ENCODE measurements at regions not wholly inside any gene's neighbourhood (a gene's known extent, or its start where the extent isn't known, plus 50 kb on each side); places are given as distances from the start of the nearest gene placed in this dataset.

DNA sequence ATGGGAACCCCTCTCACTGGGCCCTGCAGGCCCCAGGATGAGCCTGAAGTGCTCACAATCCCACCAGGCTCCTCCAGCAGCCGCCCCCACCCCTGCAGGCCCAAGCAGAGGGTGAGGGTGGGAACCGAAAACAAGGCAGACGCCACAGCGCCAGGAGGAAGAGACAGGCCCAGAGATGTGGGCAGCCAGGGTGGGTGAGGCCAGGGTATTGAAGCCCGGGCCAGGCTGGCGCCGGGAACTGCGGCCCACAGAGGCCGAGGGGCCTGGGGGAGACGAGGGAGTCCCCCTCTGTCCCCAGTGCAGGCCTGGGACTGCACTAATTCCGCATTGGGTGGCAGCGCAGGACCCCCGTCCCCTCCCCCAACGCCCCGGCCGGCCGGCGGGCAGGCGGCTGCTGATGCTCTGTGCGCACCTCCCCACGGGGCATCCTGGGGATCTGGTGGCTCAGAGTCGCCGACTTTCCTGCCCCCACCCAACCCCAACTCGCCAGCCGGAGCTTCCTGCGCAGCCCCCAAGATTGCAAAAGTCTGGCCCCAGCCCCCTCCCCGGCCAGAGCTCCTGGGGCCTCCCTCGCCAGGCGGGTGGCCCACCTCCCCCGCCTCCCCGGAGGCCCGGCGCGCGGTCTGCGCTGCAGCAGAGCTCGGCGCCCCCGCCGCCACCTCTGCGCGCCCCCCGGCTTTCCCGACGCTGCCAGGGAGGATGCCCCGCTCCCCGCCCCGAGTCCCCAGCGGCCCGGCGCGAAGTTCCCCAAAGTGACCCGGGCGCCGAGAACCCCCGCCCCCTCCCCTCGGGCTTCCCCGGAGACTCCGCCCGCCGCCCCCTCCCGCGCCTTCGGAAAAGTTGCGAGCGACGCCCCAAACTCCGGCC, 107.8 kb downstream of the ENGASE start:
- WGBS, 2 donors: 7 to 16% methylated on average over 20 to 40 of the region's 68 CpGs
- no peak for DNase-seq (ENCODE audit: low spot score in 2 of 2)
- TF ChIP-seq POLR2A (IDR thresholded peaks at IDR 0.05): no peak
- TF ChIP-seq, protein P1, sequence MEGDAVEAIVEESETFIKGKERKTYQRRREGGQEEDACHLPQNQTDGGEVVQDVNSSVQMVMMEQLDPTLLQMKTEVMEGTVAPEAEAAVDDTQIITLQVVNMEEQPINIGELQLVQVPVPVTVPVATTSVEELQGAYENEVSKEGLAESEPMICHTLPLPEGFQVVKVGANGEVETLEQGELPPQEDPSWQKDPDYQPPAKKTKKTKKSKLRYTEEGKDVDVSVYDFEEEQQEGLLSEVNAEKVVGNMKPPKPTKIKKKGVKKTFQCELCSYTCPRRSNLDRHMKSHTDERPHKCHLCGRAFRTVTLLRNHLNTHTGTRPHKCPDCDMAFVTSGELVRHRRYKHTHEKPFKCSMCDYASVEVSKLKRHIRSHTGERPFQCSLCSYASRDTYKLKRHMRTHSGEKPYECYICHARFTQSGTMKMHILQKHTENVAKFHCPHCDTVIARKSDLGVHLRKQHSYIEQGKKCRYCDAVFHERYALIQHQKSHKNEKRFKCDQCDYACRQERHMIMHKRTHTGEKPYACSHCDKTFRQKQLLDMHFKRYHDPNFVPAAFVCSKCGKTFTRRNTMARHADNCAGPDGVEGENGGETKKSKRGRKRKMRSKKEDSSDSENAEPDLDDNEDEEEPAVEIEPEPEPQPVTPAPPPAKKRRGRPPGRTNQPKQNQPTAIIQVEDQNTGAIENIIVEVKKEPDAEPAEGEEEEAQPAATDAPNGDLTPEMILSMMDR (IDR thresholded peaks at IDR 0.05): no peak
- intact Hi-C loops (cut with DNase I; ENCODE audit: low total_unique reads): loop anchor here (10.0 kb wide), 1 partner anchor 212 kb away; no protein-coding TSS in a partner anchor
- no peak overlapping the region for H3K4me3 ChIP-seq (ENCODE audit: low read depth, poor library complexity, severe bottlenecking)

DNA sequence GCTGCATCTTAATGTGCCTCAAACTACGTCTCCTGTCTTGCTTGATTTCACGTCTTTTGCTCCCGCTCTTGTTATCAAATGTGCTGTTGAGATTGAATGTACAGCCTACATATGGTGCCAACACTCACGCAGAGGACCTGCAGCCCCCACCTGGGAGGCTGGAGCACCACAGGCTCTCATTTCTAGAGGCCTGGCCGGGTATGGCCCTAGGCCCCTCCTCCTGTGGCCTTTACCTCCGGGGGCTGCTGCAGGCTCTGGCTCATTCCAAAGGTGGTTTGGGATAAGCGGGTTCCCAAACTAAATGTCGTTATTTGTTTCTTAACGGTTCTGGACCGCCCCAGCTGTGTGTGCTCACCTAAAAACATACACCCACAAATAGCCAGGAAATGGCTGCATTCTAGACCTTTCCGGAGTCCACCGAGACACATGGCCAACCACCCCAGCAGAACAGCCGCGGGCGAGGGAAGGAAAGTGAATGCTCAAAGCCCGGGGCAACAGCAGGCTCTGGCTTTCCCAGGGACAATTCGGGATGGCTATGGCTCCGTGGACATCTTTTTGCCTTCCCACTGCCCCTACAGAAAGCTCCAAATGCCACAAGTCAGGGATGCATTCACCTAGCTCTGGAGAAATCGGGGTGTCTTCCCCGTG, 105.9 kb downstream of the ENGASE start:
- intact Hi-C loops (cut with DNase I; ENCODE audit: low total_unique reads): loop anchor here (10.0 kb wide), 1 partner anchor 214 kb away; no protein-coding TSS in a partner anchor
- no peak overlapping the region for H3K4me3 ChIP-seq (ENCODE audit: low read depth, poor library complexity, severe bottlenecking)
- DNase-seq (ENCODE audit: low spot score in 2 of 2): no peak
- TF ChIP-seq, protein P1 (IDR thresholded peaks at IDR 0.05): no peak
- no peak for TF ChIP-seq POLR2A (IDR thresholded peaks at IDR 0.05)
- 72 to 73% methylated on average over 19 to 20 of the region's 20 CpGs for WGBS, 2 donors

GRCh38 chr17:79179334-79179733, 104.7 kb downstream of the ENGASE start:
- 83 to 85% methylated on average over 16 of the region's 16 CpGs for WGBS, 2 donors
- H3K4me3 ChIP-seq (ENCODE audit: low read depth, poor library complexity, severe bottlenecking): no peak overlapping the region
- DNase-seq (ENCODE audit: low spot score in 2 of 2): no peak
- intact Hi-C loops (cut with DNase I; ENCODE audit: low total_unique reads): no loop called here
- TF ChIP-seq, protein P1 (IDR thresholded peaks at IDR 0.05): no peak
- no peak for TF ChIP-seq POLR2A (IDR thresholded peaks at IDR 0.05)

GRCh38 chr17:79177877-79178276, 103.3 kb downstream of the ENGASE start:
- 71 to 74% methylated on average over 20 of the region's 20 CpGs for WGBS, 2 donors
- DNase-seq (ENCODE audit: low spot score in 2 of 2): no peak
- TF ChIP-seq, protein P1 (IDR thresholded peaks at IDR 0.05): no peak
- no peak for TF ChIP-seq POLR2A (IDR thresholded peaks at IDR 0.05)
- no peak overlapping the region for H3K4me3 ChIP-seq (ENCODE audit: low read depth, poor library complexity, severe bottlenecking)
- intact Hi-C loops (cut with DNase I; ENCODE audit: low total_unique reads): no loop called here

GRCh38 chr17:79176792-79177601, 102.4 kb downstream of the ENGASE start:
- intact Hi-C loops (cut with DNase I; ENCODE audit: low total_unique reads): no loop called here
- no peak for TF ChIP-seq POLR2A (IDR thresholded peaks at IDR 0.05)
- TF ChIP-seq, protein P1 (IDR thresholded peaks at IDR 0.05): no peak
- no peak for DNase-seq (ENCODE audit: low spot score in 2 of 2)
- no peak overlapping the region for H3K4me3 ChIP-seq (ENCODE audit: low read depth, poor library complexity, severe bottlenecking)
- WGBS, 2 donors: 50% methylated on average over 13 to 20 of the region's 21 CpGs
